IMR-90 (cell line): ENCODE measurements at regions not wholly inside any gene's neighbourhood (a gene's known extent, or its start where the extent isn't known, plus 50 kb on each side); places are given as distances from the start of the nearest gene placed in this dataset.

ENCODE experiments used
- ATAC-seq: fragments of 200-7000 bp; cut with Tn5 transposase; 2 replicates; pipeline ENCODE4 v1.9.1; 2020; ENCODE audit warnings: low read depth, mild to moderate bottlenecking, moderate library complexity
- BruUV-seq: library from RNA; stranded (reverse); fragments of 400-500 nt; replicated peaks from 2 replicates; lab custom pipeline; 2021; lab: Mats Ljungman, UMichigan
- CTCF ChIA-PET: fragments of 300-600 bp; formaldehyde crosslinking; extraction: SDS; loops from one replicate; lab custom pipeline; 2021; ENCODE audit warnings: antibody characterized with exemption; lab: Yijun Ruan, JAX
- POLR2A ChIA-PET: fragments of 300-600 bp; sonication (Branson Sonifier 250); formaldehyde crosslinking; loops from one replicate; lab custom pipeline; 2022; ENCODE audit warnings: antibody characterized with exemption; ENCODE audit not compliant: unreplicated experiment; lab: Charles Lee
- DNase-seq: peaks from one replicate; pipeline ENCODE4 v3.0.0; 2013
- H2AFZ ChIP-seq: replicated peaks from 2 replicates; pipeline ENCODE3; 2013; ENCODE audit warnings: low read length, mild to moderate bottlenecking; ENCODE audit not compliant: poor library complexity
- H2AK5ac ChIP-seq: 2 replicates; pipeline ENCODE4 v1.6.1; 2013; ENCODE audit warnings: low read depth, low read length, inconsistent platforms
- H2AK9ac ChIP-seq: replicated peaks from 2 replicates; pipeline ENCODE3; 2013; ENCODE audit warnings: mild to moderate bottlenecking, low read depth, low read length, moderate library complexity; ENCODE audit not compliant: poor library complexity
- H2BK120ac ChIP-seq: 2 replicates; pipeline ENCODE4 v1.6.1; 2013; ENCODE audit warnings: low read depth, low read length, inconsistent platforms
- H2BK15ac ChIP-seq: 3 replicates; pipeline ENCODE4 v1.6.1; 2013; ENCODE audit warnings: low read depth, low read length, inconsistent platforms
- H2BK20ac ChIP-seq: 2 replicates; pipeline ENCODE4 v1.6.1; 2013; ENCODE audit warnings: low read depth, mild to moderate bottlenecking, inconsistent platforms, low read length, moderate library complexity
- H2BK5ac ChIP-seq: 2 replicates; pipeline ENCODE4 v1.6.1; 2013; ENCODE audit warnings: mild to moderate bottlenecking, low read depth, low read length, inconsistent platforms; ENCODE audit not compliant: poor library complexity, severe bottlenecking
- H3K14ac ChIP-seq: replicated peaks from 2 replicates; pipeline ENCODE4 v1.6.1; 2013; ENCODE audit warnings: low read depth, low read length, inconsistent platforms
- H3K18ac ChIP-seq: 2 replicates; pipeline ENCODE4 v1.6.1; 2013; ENCODE audit warnings: low read depth, low read length, control low read depth
- H3K23ac ChIP-seq: 2 replicates; pipeline ENCODE4 v1.6.1; 2013; ENCODE audit warnings: low read depth, low read length, inconsistent platforms
- H3K27ac ChIP-seq: 2 replicates; pipeline ENCODE4 v1.5.1; 2013; ENCODE audit warnings: mild to moderate bottlenecking, control low read depth, low read length; ENCODE audit not compliant: insufficient read depth
- H3K27me3 ChIP-seq: 2 replicates; pipeline ENCODE4 v1.6.1; 2013; ENCODE audit warnings: low read length; ENCODE audit not compliant: control insufficient read depth, insufficient read depth
- H3K36me3 ChIP-seq: 2 replicates; pipeline ENCODE4 v1.6.1; 2013; ENCODE audit warnings: low read length, mixed read lengths; ENCODE audit not compliant: control insufficient read depth, insufficient read depth
- H3K4ac ChIP-seq: 2 replicates; pipeline ENCODE4 v1.6.1; 2013; ENCODE audit warnings: low read depth, low read length, inconsistent platforms
- H3K4me1 ChIP-seq: 2 replicates; pipeline ENCODE4 v1.6.1; 2013; ENCODE audit warnings: low read length, mixed read lengths; ENCODE audit not compliant: control insufficient read depth, insufficient read depth
- H3K4me2 ChIP-seq: 2 replicates; pipeline ENCODE4 v1.6.1; 2013; ENCODE audit warnings: low read depth, mild to moderate bottlenecking, control low read depth, low read length, moderate library complexity
- H3K4me3 ChIP-seq: 2 replicates; pipeline ENCODE4 v1.5.1; 2013; ENCODE audit warnings: low read depth, mild to moderate bottlenecking, control low read depth, low read length, moderate library complexity; ENCODE audit not compliant: insufficient read depth
- H3K56ac ChIP-seq: 2 replicates; pipeline ENCODE4 v1.6.1; 2013; ENCODE audit warnings: low read length, inconsistent platforms; ENCODE audit not compliant: insufficient read depth; ENCODE audit errors: extremely low read depth
- H3K79me1 ChIP-seq, 2 experiments: 2 replicates each; pipeline ENCODE4 v1.6.1; 2013; ENCODE audit warnings: low read length in 2 of 2, inconsistent platforms in 1 of 2, low read depth in 1 of 2
- H3K9ac ChIP-seq: 2 replicates; pipeline ENCODE4 v1.6.1; 2013; ENCODE audit warnings: low read depth, low read length, control low read depth
- H3K9me1 ChIP-seq: 2 replicates; pipeline ENCODE4 v1.6.1; 2013; ENCODE audit warnings: low read length, inconsistent platforms; ENCODE audit not compliant: insufficient read depth
- H3K9me3 ChIP-seq: 2 replicates; pipeline ENCODE4 v1.6.1; 2013; ENCODE audit warnings: low read length; ENCODE audit not compliant: control insufficient read depth, insufficient read depth
- H4K20me1 ChIP-seq: 2 replicates; pipeline ENCODE4 v1.6.1; 2013; ENCODE audit warnings: low read length, inconsistent platforms; ENCODE audit not compliant: insufficient read depth
- H4K5ac ChIP-seq: 2 replicates; pipeline ENCODE4 v1.6.1; 2013; ENCODE audit warnings: mild to moderate bottlenecking, low read depth, low read length, control low read depth
- H4K8ac ChIP-seq, 2 experiments: 2 replicates each; pipeline ENCODE4 v1.6.1; 2013; ENCODE audit warnings: low read depth in 2 of 2, low read length in 2 of 2, control low read depth in 1 of 2, inconsistent platforms in 1 of 2
- H4K91ac ChIP-seq: 2 replicates; pipeline ENCODE4 v1.6.1; 2013; ENCODE audit warnings: low read depth, low read length, inconsistent platforms; ENCODE audit not compliant: insufficient read depth
- BHLHE40 ChIP-seq: fragments of 150-350 bp; IDR thresholded peaks from 2 replicates; pipeline ENCODE4 v1.6.1; 2016; ENCODE audit warnings: mild to moderate bottlenecking, low read depth, low read length
- CEBPB ChIP-seq: IDR thresholded peaks from 2 replicates; pipeline ENCODE4 v1.6.1; 2012; ENCODE audit warnings: low read depth, low read length, improper control_type of control experiment
- CHD1 ChIP-seq: IDR thresholded peaks from 2 replicates; pipeline ENCODE4 v1.6.1; 2012; ENCODE audit warnings: low read depth, low read length, improper control_type of control experiment
- CTCF ChIP-seq: conservative IDR thresholded peaks from 2 replicates; pipeline ENCODE4 v1.5.1; 2012; ENCODE audit warnings: mild to moderate bottlenecking, low read depth, low read length, improper control_type of control experiment
- FOS ChIP-seq: fragments of 150-350 bp; IDR thresholded peaks from 2 replicates; pipeline ENCODE4 v1.6.1; 2016; ENCODE audit warnings: low read depth, low read length
- MAFK ChIP-seq: IDR thresholded peaks from 2 replicates; pipeline ENCODE4 v1.6.1; 2012; ENCODE audit warnings: low read depth, low read length, improper control_type of control experiment
- MAZ ChIP-seq: IDR thresholded peaks from 2 replicates; pipeline ENCODE4 v1.6.1; 2012; ENCODE audit warnings: low read depth, mild to moderate bottlenecking, low read length, improper control_type of control experiment, moderate library complexity, borderline replicate concordance
- MXI1 ChIP-seq: IDR thresholded peaks from 2 replicates; pipeline ENCODE4 v1.6.1; 2012; ENCODE audit warnings: low read depth, mild to moderate bottlenecking, low read length, moderate library complexity, borderline replicate concordance
- NFE2L2 ChIP-seq: fragments of 150-350 bp; IDR thresholded peaks from 2 replicates; pipeline ENCODE4 v1.6.1; 2016; ENCODE audit warnings: low read depth, mild to moderate bottlenecking, low read length
- POLR2A ChIP-seq: IDR thresholded peaks from 2 replicates; pipeline ENCODE4 v1.6.1; 2012; ENCODE audit warnings: mild to moderate bottlenecking, low read depth, low read length
- RCOR1 ChIP-seq: IDR thresholded peaks from 2 replicates; pipeline ENCODE4 v1.6.1; 2012; ENCODE audit warnings: mild to moderate bottlenecking, low read length, improper control_type of control experiment; ENCODE audit not compliant: insufficient replicate concordance
- RFX5 ChIP-seq: IDR thresholded peaks from 2 replicates; pipeline ENCODE4 v1.8.0; 2012; ENCODE audit warnings: low read depth, mild to moderate bottlenecking, low read length, moderate library complexity
- SMC3 ChIP-seq: fragments of 150-350 bp; IDR thresholded peaks from 2 replicates; pipeline ENCODE4 v1.6.1; 2016; ENCODE audit warnings: low read depth, mild to moderate bottlenecking, antibody characterized with exemption, low read length, moderate library complexity
- WGBS, 2 experiments: methylation state at CpG; one replicate each; pipeline versions ENCODE4 v1.1.5 to v1.1.7; 2013; ENCODE audit warnings: missing lambda C conversion rate in 2 of 2; ENCODE audit not compliant: insufficient read length in 1 of 2; ENCODE audit errors: extremely low coverage in 2 of 2; 5-methylcytosine and 5-hydroxymethylcytosine counted together
- dilution Hi-C: fragments of 300-500 bp; cut with HindIII; formaldehyde crosslinking; loops from one replicate; pipeline ENCODE4 v1.14.3; 2018; ENCODE audit warnings: low sequenced_read_pairs; ENCODE audit not compliant: unreplicated experiment
- in situ Hi-C: fragments of 300-500 bp; cut with MboI; formaldehyde crosslinking; loops from 3 replicates; pipeline ENCODE4 v1.14.3; 2019; ENCODE audit warnings: low sequenced_read_pairs, inconsistent platforms, mixed read lengths
- intact Hi-C: fragments of 100-400 bp; cut with micrococcal nuclease; formaldehyde crosslinking; loops from 2 replicates; pipeline ENCODE4 v1.10.0; 2022

- ChIA-PET CTCF (interaction anchor here (0.7 kb wide), 1 partner anchor 102 kb away, joined by 3 read pairs; no protein-coding TSS in a partner anchor), POLR2A (no interaction called here)
- H2BK20ac ChIP-seq = no peak overlapping the region
- no peak overlapping the region for H3K4me2 ChIP-seq
- H3K14ac ChIP-seq = no peak overlapping the region
- H4K5ac ChIP-seq = no peak overlapping the region
- H3K4me3 ChIP-seq = no peak overlapping the region
- H2BK15ac ChIP-seq = no peak overlapping the region
- intact Hi-C loops = no loop called here
- no peaks in the 10 kb centered on the region for H3K36me3 ChIP-seq
- in situ Hi-C loops = no loop called here
- H2BK5ac ChIP-seq = no peak overlapping the region
- no peaks in the 10 kb centered on the region for H3K4me1 ChIP-seq
- ATAC-seq (no peak), DNase-seq (no peak)
- no TSS peak for BruUV-seq
- H3K4ac ChIP-seq = no peak overlapping the region
- no peaks in the 10 kb centered on the region for H3K9me1 ChIP-seq
- H3K79me1 ChIP-seq = no peaks in the 10 kb centered on the region
- H3K18ac ChIP-seq = no peak overlapping the region
- WGBS, 2 experiments = no CpG with 5 or more reads among the region's 9 CpGs
- H2AFZ ChIP-seq = no peak overlapping the region
- no peaks in the 10 kb centered on the region for H4K20me1 ChIP-seq
- dilution Hi-C loops = no loop called here
- no peaks in the 10 kb centered on the region for H3K27me3 ChIP-seq
- no peak overlapping the region for H2BK120ac ChIP-seq
- no peak overlapping the region for H2AK9ac ChIP-seq
- no peak overlapping the region for H3K56ac ChIP-seq
- no peak overlapping the region for H4K91ac ChIP-seq
- no peak overlapping the region for H3K27ac ChIP-seq
- no peak overlapping the region for H3K23ac ChIP-seq
- H3K9me3 ChIP-seq = no peaks in the 10 kb centered on the region
- H3K9ac ChIP-seq = no peak overlapping the region
- TF ChIP-seq BHLHE40 (no peak), CHD1 (no peak), MAFK (no peak), NFE2L2 (no peak), CEBPB (no peak), FOS (no peak), CTCF (no peak), RFX5 (no peak), POLR2A (no peak), RCOR1 (no peak), MAZ (no peak), MXI1 (no peak), SMC3 (no peak)
- H2AK5ac ChIP-seq = no peak overlapping the region; the same call in 1 of the 2 replicates
- H4K8ac ChIP-seq = no peak overlapping the region
Measured at GRCh38 chr10:4396401-4397283, 429.4 kb upstream of the AKR1E2 start.
